Trophoblast cell (in vitro differentiated cells and primary cell): ENCODE measurements at regions not wholly inside any gene's neighbourhood (a gene's known extent, or its start where the extent isn't known, plus 50 kb on each side); places are given as distances from the start of the nearest gene placed in this dataset.

Experiments used
- DNase-seq, 2 donors: peaks; one replicate each; pipeline ENCODE4 v3.0.0-alpha.2; 2016
- H2AFZ ChIP-seq: 2 replicates; pipeline ENCODE4 v1.6.1; 2013; ENCODE audit warnings: low read length, moderate library complexity, mild to moderate bottlenecking; ENCODE audit not compliant: insufficient read depth, poor library complexity
- H2AK5ac ChIP-seq: 2 replicates; pipeline ENCODE4 v1.6.1; 2013; ENCODE audit warnings: mild to moderate bottlenecking, low read length
- H2BK120ac ChIP-seq: 2 replicates; pipeline ENCODE4 v1.6.1; 2013; ENCODE audit warnings: low read length, mild to moderate bottlenecking, moderate library complexity; ENCODE audit not compliant: insufficient read depth, poor library complexity
- H2BK12ac ChIP-seq: 2 replicates; pipeline ENCODE4 v1.6.1; 2013; ENCODE audit warnings: mild to moderate bottlenecking, low read length, moderate library complexity
- H2BK5ac ChIP-seq: 2 replicates; pipeline ENCODE4 v1.6.1; 2013; ENCODE audit warnings: low read length, low read depth, moderate library complexity, mild to moderate bottlenecking; ENCODE audit not compliant: poor library complexity
- H3K14ac ChIP-seq: 2 replicates; pipeline ENCODE4 v1.6.1; 2013; ENCODE audit warnings: mild to moderate bottlenecking, low read length
- H3K18ac ChIP-seq: 2 replicates; pipeline ENCODE4 v1.6.1; 2013; ENCODE audit warnings: mild to moderate bottlenecking, low read length
- H3K23ac ChIP-seq: 2 replicates; pipeline ENCODE4 v1.6.1; 2013; ENCODE audit warnings: low read length
- H3K27ac ChIP-seq: 2 replicates; pipeline ENCODE4 v1.5.1; 2013; ENCODE audit warnings: low read depth, mild to moderate bottlenecking, inconsistent platforms, low read length, moderate library complexity
- H3K27me3 ChIP-seq: 2 replicates; pipeline ENCODE4 v1.6.1; 2013; ENCODE audit warnings: inconsistent platforms, mild to moderate bottlenecking, low read length, moderate library complexity; ENCODE audit not compliant: insufficient read depth
- H3K36me3 ChIP-seq, 2 experiments: 1 replicate in 1 of 2; 2 replicates in 1 of 2; pipeline ENCODE4 v1.6.1; 2013; ENCODE audit warnings: low read length in 2 of 2, mild to moderate bottlenecking in 2 of 2, moderate library complexity in 1 of 2; ENCODE audit not compliant: insufficient read depth in 2 of 2, control insufficient read depth in 1 of 2
- H3K4ac ChIP-seq: 2 replicates; pipeline ENCODE4 v1.6.1; 2013; ENCODE audit warnings: low read depth, mild to moderate bottlenecking, low read length, moderate library complexity
- H3K4me1 ChIP-seq, 2 experiments: 1 replicate in 1 of 2; 2 replicates in 1 of 2; pipeline ENCODE4 v1.6.1; 2013; ENCODE audit warnings: low read length in 2 of 2, mild to moderate bottlenecking in 2 of 2, moderate library complexity in 1 of 2; ENCODE audit not compliant: insufficient read depth in 2 of 2, control insufficient read depth in 1 of 2
- H3K4me2 ChIP-seq: 2 replicates; pipeline ENCODE4 v1.6.1; 2013; ENCODE audit warnings: inconsistent platforms, mild to moderate bottlenecking, low read length, moderate library complexity
- H3K4me3 ChIP-seq: 2 replicates; pipeline ENCODE4 v1.5.1; 2013; ENCODE audit warnings: mild to moderate bottlenecking, low read depth, low read length, inconsistent platforms
- H3K79me1 ChIP-seq: one replicate; pipeline ENCODE4 v1.6.1; 2013; ENCODE audit warnings: low read length
- H3K79me2 ChIP-seq: 2 replicates; pipeline ENCODE4 v1.6.1; 2013; ENCODE audit warnings: low read length, mild to moderate bottlenecking; ENCODE audit not compliant: control insufficient read depth, insufficient read depth, poor library complexity
- H3K9ac ChIP-seq: 2 replicates; pipeline ENCODE4 v1.6.1; 2013; ENCODE audit warnings: mild to moderate bottlenecking, low read length
- H3K9me3 ChIP-seq: 2 replicates; pipeline ENCODE4 v1.6.1; 2013; ENCODE audit warnings: low read depth, mild to moderate bottlenecking, control low read depth, inconsistent platforms, low read length; ENCODE audit not compliant: insufficient read depth
- H4K12ac ChIP-seq: 2 replicates; pipeline ENCODE4 v1.6.1; 2013; ENCODE audit warnings: low read depth, mild to moderate bottlenecking, low read length, moderate library complexity
- H4K8ac ChIP-seq: 2 replicates; pipeline ENCODE4 v1.6.1; 2013; ENCODE audit warnings: low read depth, mild to moderate bottlenecking, low read length, moderate library complexity
- H4K91ac ChIP-seq: one replicate; pipeline ENCODE4 v1.6.1; 2013; ENCODE audit warnings: low read depth, mild to moderate bottlenecking, low read length, moderate library complexity
- WGBS: extraction: QIAGEN DNeasy Blood & Tissue Kit; methylation state at CpG from one replicate; pipeline ENCODE4 v1.1.7; 2013; ENCODE audit warnings: missing lambda C conversion rate; ENCODE audit not compliant: insufficient read length, insufficient coverage; ENCODE audit errors: extremely low coverage; 5-methylcytosine and 5-hydroxymethylcytosine counted together

DNA sequence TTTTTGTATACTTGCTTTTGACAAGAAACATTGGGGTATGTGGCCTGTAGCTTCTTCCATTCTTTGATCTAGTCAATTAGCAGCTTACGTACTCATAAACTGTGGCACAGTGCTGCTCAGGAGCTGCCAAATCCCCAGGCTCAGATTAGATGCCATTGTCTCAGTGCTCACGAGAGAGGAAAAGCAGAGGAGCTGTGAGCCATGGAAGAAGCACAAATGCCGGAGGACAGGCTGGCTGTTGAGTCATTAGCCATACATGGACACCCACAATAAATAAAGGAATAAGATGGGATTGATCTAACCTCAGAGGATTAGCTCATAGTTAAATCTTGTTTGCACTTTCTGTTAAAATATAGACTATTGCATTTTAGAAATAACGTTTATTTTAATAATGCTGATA is 121.7 kb downstream of the POSTN start:
- Histone ChIP-seq H2BK5ac (no peak overlapping the region), H3K4ac (no peak overlapping the region), H3K14ac (no peak overlapping the region), H3K4me3 (no peak overlapping the region), H3K27ac (no peak overlapping the region), H3K36me3 (no peaks in the 10 kb centered on the region), H4K8ac (no peak overlapping the region), H2BK12ac (no peak overlapping the region), H4K91ac (no peak overlapping the region), H3K9me3 (no peaks in the 10 kb centered on the region), H4K12ac (no peak overlapping the region), H3K4me2 (no peak overlapping the region), H2AK5ac (no peak overlapping the region), H3K23ac (no peak overlapping the region), H3K18ac (no peak overlapping the region), H3K9ac (no peak overlapping the region), H2AFZ (no peak overlapping the region), H3K79me2 (no peaks in the 10 kb centered on the region), H3K27me3 (no peaks in the 10 kb centered on the region), H2BK120ac (no peak overlapping the region), H3K79me1 (no peaks in the 10 kb centered on the region), H3K4me1 (peaks cover 0 to 2% of the 10 kb centered on the region in 2 experiments)
- no CpG with 5 or more reads among the region's 4 CpGs for WGBS
- no peak for DNase-seq

DNA sequence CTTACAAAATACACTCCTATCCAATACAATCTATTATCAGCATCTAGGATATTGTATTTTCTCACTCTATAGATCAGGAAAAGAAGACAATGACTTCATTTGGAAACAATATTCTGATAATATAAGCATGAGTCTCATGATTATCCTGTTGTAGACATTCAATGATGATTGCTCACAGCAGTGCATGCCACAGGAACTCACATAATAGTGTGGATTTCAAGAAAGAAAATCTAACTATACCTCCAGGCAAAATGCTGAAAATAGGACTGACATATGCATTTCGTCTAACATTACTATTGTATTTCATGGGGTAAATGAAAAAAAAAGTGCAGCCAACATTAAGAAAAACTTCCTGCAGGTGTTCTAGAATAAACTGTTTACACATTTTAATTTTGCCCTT is 122.6 kb downstream of the POSTN start:
- Histone ChIP-seq H2BK12ac (no peak overlapping the region), H3K27me3 (no peaks in the 10 kb centered on the region), H4K91ac (no peak overlapping the region), H3K36me3 (no peaks in the 10 kb centered on the region), H2BK120ac (no peak overlapping the region), H2BK5ac (no peak overlapping the region), H3K79me1 (no peaks in the 10 kb centered on the region), H3K4ac (no peak overlapping the region), H3K4me3 (no peak overlapping the region), H3K4me2 (no peak overlapping the region), H3K18ac (no peak overlapping the region), H3K27ac (no peak overlapping the region), H3K14ac (no peak overlapping the region), H2AFZ (no peak overlapping the region), H2AK5ac (no peak overlapping the region), H3K9ac (no peak overlapping the region), H3K9me3 (no peaks in the 10 kb centered on the region), H3K79me2 (no peaks in the 10 kb centered on the region), H4K8ac (no peak overlapping the region), H3K23ac (no peak overlapping the region), H4K12ac (no peak overlapping the region), H3K4me1 (peaks cover 0 to 2% of the 10 kb centered on the region in 2 experiments)
- no CpG with 5 or more reads among the region's 1 CpG for WGBS
- DNase-seq: no peak

DNA sequence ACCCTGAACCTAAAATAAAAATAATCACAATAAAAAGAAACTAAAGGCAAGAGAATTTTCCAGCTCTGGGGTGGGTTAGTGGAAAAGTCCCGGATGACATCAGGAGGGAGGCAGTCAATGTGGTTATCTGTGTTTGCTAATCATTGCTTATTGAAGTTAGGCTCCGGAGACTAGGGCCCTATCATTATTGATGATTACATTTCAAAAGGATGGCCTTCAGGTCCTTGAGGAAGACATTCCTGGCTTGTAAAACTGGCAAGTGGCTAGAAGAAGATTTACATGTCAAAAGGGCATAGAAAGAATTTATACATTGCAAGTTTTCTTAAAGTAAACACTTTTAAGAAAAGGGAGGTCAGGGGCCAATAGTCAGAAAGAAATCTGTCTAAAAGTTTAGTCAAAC is 123.4 kb downstream of the POSTN start:
- no peak overlapping the region for H3K4me3 ChIP-seq
- H3K14ac ChIP-seq: no peak overlapping the region
- H3K4me1 ChIP-seq: peaks cover 0 to 2% of the 10 kb centered on the region in 2 experiments
- no peak overlapping the region for H2AFZ ChIP-seq
- H3K79me2 ChIP-seq: no peaks in the 10 kb centered on the region
- H3K18ac ChIP-seq: no peak overlapping the region
- H2BK5ac ChIP-seq: no peak overlapping the region
- H4K8ac ChIP-seq: no peak overlapping the region
- no peaks in the 10 kb centered on the region for H3K79me1 ChIP-seq
- H2BK120ac ChIP-seq: no peak overlapping the region
- no peak overlapping the region for H3K9ac ChIP-seq
- H3K36me3 ChIP-seq: no peaks in the 10 kb centered on the region
- WGBS: no CpG with 5 or more reads among the region's 2 CpGs
- H3K4ac ChIP-seq: no peak overlapping the region
- no peak overlapping the region for H4K12ac ChIP-seq
- H4K91ac ChIP-seq: no peak overlapping the region
- no peaks in the 10 kb centered on the region for H3K27me3 ChIP-seq
- H3K23ac ChIP-seq: no peak overlapping the region
- no peak for DNase-seq
- H3K4me2 ChIP-seq: no peak overlapping the region
- no peak overlapping the region for H2AK5ac ChIP-seq
- no peaks in the 10 kb centered on the region for H3K9me3 ChIP-seq
- no peak overlapping the region for H2BK12ac ChIP-seq
- no peak overlapping the region for H3K27ac ChIP-seq

DNA sequence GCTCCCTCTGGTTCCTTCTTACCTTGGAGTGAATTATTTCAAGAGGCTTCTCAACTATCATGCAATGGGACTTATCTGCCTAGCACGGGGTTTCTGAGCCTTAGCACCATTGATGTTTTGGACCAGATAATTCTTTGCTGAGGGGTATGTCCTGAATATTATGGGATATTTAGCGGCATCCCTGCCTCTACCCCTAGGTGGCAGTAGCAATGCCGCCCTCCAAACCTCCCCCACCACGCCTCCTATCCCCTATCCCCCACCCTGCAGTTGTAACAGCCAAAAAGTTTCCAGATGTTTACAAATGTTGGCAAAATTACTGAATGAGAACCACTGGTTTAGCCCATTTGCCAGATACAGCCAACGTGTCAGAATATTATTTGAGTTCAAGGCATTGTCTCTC is 125.5 kb downstream of the POSTN start:
- Histone ChIP-seq H3K36me3 (no peaks in the 10 kb centered on the region), H3K4me1 (peaks cover 0 to 2% of the 10 kb centered on the region in 2 experiments), H3K23ac (no peak overlapping the region), H3K79me2 (no peaks in the 10 kb centered on the region), H4K12ac (no peak overlapping the region), H3K4me2 (no peak overlapping the region), H2AFZ (no peak overlapping the region), H3K4me3 (no peak overlapping the region), H2BK12ac (no peak overlapping the region), H3K27ac (no peak overlapping the region), H2AK5ac (no peak overlapping the region), H3K18ac (no peak overlapping the region), H3K9me3 (no peaks in the 10 kb centered on the region), H3K27me3 (no peaks in the 10 kb centered on the region), H4K91ac (no peak overlapping the region), H3K9ac (no peak overlapping the region), H2BK120ac (no peak overlapping the region), H2BK5ac (no peak overlapping the region), H3K4ac (no peak overlapping the region), H4K8ac (no peak overlapping the region), H3K79me1 (no peaks in the 10 kb centered on the region), H3K14ac (no peak overlapping the region)
- no peak for DNase-seq
- no CpG with 5 or more reads among the region's 5 CpGs for WGBS
